SU-DHL-6 (cell line): ENCODE measurements at regions not wholly inside any gene's neighbourhood (a gene's known extent, or its start where the extent isn't known, plus 50 kb on each side); places are given as distances from the start of the nearest gene placed in this dataset.

Experiments
- H2AFZ ChIP-seq: fragments of 200-600 bp; sonication (generic); 2 replicates; pipeline ENCODE4 v1.6.1; 2014; ENCODE audit warnings: low read depth, mild to moderate bottlenecking, moderate library complexity, mixed read lengths, antibody characterized with exemption, low read length; ENCODE audit not compliant: severe bottlenecking
- H3F3A ChIP-seq: fragments of 200-600 bp; shearing (Covaris generic); 2 replicates; pipeline ENCODE4 v1.6.0; 2016; ENCODE audit warnings: antibody characterized with exemption, mild to moderate bottlenecking; ENCODE audit not compliant: insufficient read depth
- H3K27ac ChIP-seq: fragments of 200-600 bp; sonication (generic); 2 replicates; pipeline ENCODE4 v1.5.1; 2016; ENCODE audit warnings: low read depth, mild to moderate bottlenecking, low read length, moderate library complexity, mixed read lengths
- H3K27me3 ChIP-seq: fragments of 200-600 bp; sonication (generic), shearing (Covaris generic); 2 replicates; pipeline ENCODE4 v1.6.0; 2014; ENCODE audit warnings: mild to moderate bottlenecking, low read length
- H3K36me3 ChIP-seq: fragments of 200-600 bp; sonication (generic); 2 replicates; pipeline ENCODE4 v1.6.1; 2014; ENCODE audit warnings: mild to moderate bottlenecking, low read length, mixed read lengths
- H3K4me2 ChIP-seq: fragments of 300-600, 200-600 bp; shearing (Covaris generic), sonication (generic); 2 replicates; pipeline ENCODE4 v1.6.0; 2014; ENCODE audit warnings: low read length, low read depth, mild to moderate bottlenecking; ENCODE audit not compliant: poor library complexity, severe bottlenecking
- H3K4me3 ChIP-seq: fragments of 200-600 bp; sonication (generic); 2 replicates; pipeline ENCODE4 v1.5.1; 2014; ENCODE audit warnings: antibody characterized with exemption, low read length, mild to moderate bottlenecking, mixed read lengths; ENCODE audit not compliant: insufficient read depth, poor library complexity, severe bottlenecking
- H3K79me2 ChIP-seq: fragments of 200-600 bp; sonication (generic); 2 replicates; pipeline ENCODE4 v1.6.1; 2014; ENCODE audit warnings: mild to moderate bottlenecking, low read length, moderate library complexity; ENCODE audit not compliant: insufficient read depth
- H3K9ac ChIP-seq: fragments of 200-600 bp; sonication (generic); 2 replicates; pipeline ENCODE4 v1.7.0; 2014; ENCODE audit warnings: mild to moderate bottlenecking, low read length
- H3K9me2 ChIP-seq: fragments of 200-600 bp; sonication (generic); replicated peaks from 2 replicates; pipeline ENCODE4 v1.6.1; 2014; ENCODE audit warnings: low read length; ENCODE audit not compliant: insufficient read depth
- H3K9me3 ChIP-seq: fragments of 200-600 bp; sonication (generic); 2 replicates; pipeline ENCODE4 v1.6.1; 2014; ENCODE audit warnings: low read length, mixed read lengths; ENCODE audit not compliant: insufficient read depth
- H4K20me1 ChIP-seq: fragments of 200-600 bp; sonication (generic); 2 replicates; pipeline ENCODE4 v1.6.1; 2014; ENCODE audit warnings: low read depth, mild to moderate bottlenecking, antibody characterized with exemption, low read length, moderate library complexity, mixed read lengths
- EZH2phosphoT487 ChIP-seq: fragments of 200-600 bp; sonication (generic), shearing (Covaris generic); conservative IDR thresholded peaks from 2 replicates; pipeline ENCODE4 v1.6.1; 2018; ENCODE audit warnings: mild to moderate bottlenecking, antibody characterized with exemption, low read length, moderate library complexity, mixed read lengths
- TF ChIP-seq, protein P1 (sequence below): fragments of 200-600 bp; sonication (generic); IDR thresholded peaks from one replicate; pipeline ENCODE4 v1.5.1; 2017; ENCODE audit warnings: antibody characterized with exemption, mild to moderate bottlenecking, low read length, moderate library complexity; ENCODE audit not compliant: insufficient read depth, poor library complexity, severe bottlenecking

DNA sequence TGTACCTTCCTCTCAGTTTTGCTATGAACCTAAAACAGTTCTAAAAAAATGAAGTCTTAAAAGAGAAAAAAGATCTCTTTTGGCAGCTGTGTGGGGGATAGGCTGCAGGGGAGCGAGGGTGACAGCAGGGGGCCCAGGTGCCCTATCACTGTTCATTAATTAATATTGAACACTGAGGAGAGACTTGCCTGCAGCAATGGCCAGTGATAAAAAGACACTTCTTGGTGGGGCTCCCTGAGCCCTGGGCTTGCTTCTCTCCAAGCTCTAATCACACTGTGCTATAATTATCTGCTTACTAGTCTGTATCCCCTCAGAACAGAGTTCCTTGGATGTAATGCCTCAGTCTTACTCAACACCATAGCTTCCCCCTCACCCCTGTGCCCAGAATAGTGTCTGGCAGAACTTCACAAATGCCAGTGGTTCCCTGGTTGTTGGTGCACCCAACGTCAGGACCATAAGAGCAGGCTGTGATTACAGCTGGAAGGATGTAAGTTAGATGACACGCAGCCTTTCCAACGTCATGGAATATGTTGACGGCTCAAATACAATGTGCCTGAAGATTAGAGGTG is 52.0 kb upstream of the IRX6 start:
- Histone ChIP-seq H3K4me2 (no peak overlapping the region), H3F3A (no peaks in the 10 kb centered on the region), H3K27me3 (no peaks in the 10 kb centered on the region), H3K27ac (no peak overlapping the region), H3K36me3 (no peaks in the 10 kb centered on the region), H3K9ac (no peak overlapping the region), H3K79me2 (no peaks in the 10 kb centered on the region), H3K4me3 (no peak overlapping the region), H4K20me1 (no peaks in the 10 kb centered on the region), H2AFZ (no peak overlapping the region), H3K9me2 (no peaks in the 10 kb centered on the region), H3K9me3 (no peaks in the 10 kb centered on the region)
- TF ChIP-seq, protein P1, sequence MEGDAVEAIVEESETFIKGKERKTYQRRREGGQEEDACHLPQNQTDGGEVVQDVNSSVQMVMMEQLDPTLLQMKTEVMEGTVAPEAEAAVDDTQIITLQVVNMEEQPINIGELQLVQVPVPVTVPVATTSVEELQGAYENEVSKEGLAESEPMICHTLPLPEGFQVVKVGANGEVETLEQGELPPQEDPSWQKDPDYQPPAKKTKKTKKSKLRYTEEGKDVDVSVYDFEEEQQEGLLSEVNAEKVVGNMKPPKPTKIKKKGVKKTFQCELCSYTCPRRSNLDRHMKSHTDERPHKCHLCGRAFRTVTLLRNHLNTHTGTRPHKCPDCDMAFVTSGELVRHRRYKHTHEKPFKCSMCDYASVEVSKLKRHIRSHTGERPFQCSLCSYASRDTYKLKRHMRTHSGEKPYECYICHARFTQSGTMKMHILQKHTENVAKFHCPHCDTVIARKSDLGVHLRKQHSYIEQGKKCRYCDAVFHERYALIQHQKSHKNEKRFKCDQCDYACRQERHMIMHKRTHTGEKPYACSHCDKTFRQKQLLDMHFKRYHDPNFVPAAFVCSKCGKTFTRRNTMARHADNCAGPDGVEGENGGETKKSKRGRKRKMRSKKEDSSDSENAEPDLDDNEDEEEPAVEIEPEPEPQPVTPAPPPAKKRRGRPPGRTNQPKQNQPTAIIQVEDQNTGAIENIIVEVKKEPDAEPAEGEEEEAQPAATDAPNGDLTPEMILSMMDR = no peak
- no peak for TF ChIP-seq EZH2phosphoT487

DNA sequence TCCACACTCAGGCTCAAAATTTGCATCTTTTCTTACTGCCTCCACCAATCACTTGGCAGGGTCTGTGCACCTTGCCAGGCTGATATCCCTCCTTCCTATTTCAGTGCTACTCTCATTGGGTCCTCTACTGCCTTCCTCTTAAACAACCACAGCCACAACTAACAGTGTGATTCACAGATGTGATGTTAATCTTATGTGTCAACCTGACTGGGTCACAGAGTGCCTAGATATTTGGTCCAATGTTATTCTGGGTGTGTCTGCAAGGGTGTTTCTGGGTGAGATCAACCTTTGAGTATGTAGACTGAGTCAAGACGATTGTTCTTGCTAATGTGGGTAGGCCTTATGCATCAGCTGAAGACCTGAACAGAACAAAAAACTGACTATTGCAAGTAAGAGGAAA is 51.3 kb upstream of the IRX6 start:
- Histone ChIP-seq H3K4me2 (no peak overlapping the region), H3F3A (no peaks in the 10 kb centered on the region)

DNA sequence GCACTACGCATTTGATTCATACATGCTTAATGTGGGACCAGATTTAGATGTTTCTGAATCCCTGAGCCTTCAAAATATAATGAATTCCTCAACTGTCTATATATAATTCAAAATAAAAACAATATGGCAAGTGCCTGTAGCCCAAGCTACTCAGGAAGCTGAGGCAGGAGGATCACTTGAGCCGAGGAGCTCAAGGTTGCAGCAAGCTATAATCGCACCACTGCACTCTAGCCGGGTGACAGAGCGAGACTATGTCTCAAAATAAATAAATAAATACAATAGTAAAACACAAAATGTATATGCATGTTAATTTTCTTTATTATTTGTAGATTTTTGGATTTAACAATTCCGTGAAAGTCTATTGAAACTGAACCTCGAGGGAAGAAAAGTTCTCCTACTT is 50.6 kb upstream of the IRX6 start:
- H2AFZ ChIP-seq = no peak overlapping the region
- no peak overlapping the region for H3K27ac ChIP-seq
- no peaks in the 10 kb centered on the region for H3K79me2 ChIP-seq
- no peak overlapping the region for H3K9ac ChIP-seq
- no peaks in the 10 kb centered on the region for H4K20me1 ChIP-seq
- H3K9me3 ChIP-seq = no peaks in the 10 kb centered on the region
- no peaks in the 10 kb centered on the region for H3K9me2 ChIP-seq
- no peak overlapping the region for H3K4me3 ChIP-seq
- H3F3A ChIP-seq = no peaks in the 10 kb centered on the region
- H3K4me2 ChIP-seq = no peak overlapping the region
- TF ChIP-seq, protein P1 = no peak
- no peak for TF ChIP-seq EZH2phosphoT487
- H3K27me3 ChIP-seq = no peaks in the 10 kb centered on the region
- no peaks in the 10 kb centered on the region for H3K36me3 ChIP-seq

More for the DNA sequence above, 51.3 kb upstream of the IRX6 start:
- H3K79me2 ChIP-seq = no peaks in the 10 kb centered on the region
- H3K9ac ChIP-seq = no peak overlapping the region
- no peak overlapping the region for H2AFZ ChIP-seq
- no peak overlapping the region for H3K27ac ChIP-seq
- no peaks in the 10 kb centered on the region for H3K27me3 ChIP-seq
- no peak for TF ChIP-seq EZH2phosphoT487
- TF ChIP-seq, protein P1 = no peak
- no peaks in the 10 kb centered on the region for H4K20me1 ChIP-seq
- no peaks in the 10 kb centered on the region for H3K9me2 ChIP-seq
- no peaks in the 10 kb centered on the region for H3K9me3 ChIP-seq
- no peak overlapping the region for H3K4me3 ChIP-seq
- H3K36me3 ChIP-seq = no peaks in the 10 kb centered on the region
